ENCODE measurements at regions not wholly inside any gene's neighbourhood (a gene's known extent, or its start where the extent isn't known, plus 50 kb on each side); places are given as distances from the start of the nearest gene placed in this dataset.
A peak's percentile ranks its signal among the peaks of the same experiment; 100 is the strongest.
"Not testable (repeated sequence)": the region's sequence is repeated elsewhere in the genome, so short reads cannot be mapped to it uniquely, and the experiment has no call there.

DNA sequence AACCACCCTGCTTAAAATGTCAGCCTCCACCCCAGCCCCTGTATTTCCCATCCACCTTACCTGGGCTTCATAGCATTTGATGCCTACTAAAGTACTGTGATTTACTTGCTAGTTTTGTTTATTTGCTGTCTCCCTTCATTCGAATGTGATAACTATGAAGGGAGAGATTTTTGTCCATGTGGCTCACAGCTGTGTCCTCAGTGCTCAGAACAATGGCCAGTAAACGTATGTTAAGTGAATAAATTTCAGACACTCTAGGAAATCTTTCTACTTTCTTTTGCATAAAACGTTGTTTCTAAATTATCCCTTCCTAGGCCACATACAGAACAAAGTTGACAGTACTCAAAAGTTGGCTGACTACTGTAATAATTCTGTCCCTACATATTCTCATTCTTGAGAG lies 114.7 kb upstream of the OTUD4 start:
- no peak for DNase-seq

- no peak for DNase-seq
These were observed 113.3 kb upstream of the OTUD4 start for GRCh38 chr4:145293658-145294057.

DNA sequence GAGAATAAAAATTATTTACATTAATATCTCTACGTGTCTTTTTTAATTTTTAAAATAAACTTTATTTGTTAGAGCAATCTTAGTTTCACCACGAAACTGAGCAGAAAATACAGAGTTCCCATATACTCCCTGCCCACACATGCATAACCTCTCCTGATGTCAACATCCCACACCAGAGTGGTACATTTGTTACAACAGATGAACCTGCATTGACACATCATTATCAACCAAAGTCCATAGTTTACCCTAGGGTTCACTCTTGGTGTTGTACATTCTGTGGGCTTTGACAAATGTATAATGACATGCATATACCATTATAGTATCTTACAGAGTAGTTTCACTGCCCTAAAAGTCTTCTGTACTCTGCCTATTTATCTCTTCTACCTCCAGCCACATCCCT lies 110.6 kb upstream of the OTUD4 start:
- no peak for DNase-seq

DNA sequence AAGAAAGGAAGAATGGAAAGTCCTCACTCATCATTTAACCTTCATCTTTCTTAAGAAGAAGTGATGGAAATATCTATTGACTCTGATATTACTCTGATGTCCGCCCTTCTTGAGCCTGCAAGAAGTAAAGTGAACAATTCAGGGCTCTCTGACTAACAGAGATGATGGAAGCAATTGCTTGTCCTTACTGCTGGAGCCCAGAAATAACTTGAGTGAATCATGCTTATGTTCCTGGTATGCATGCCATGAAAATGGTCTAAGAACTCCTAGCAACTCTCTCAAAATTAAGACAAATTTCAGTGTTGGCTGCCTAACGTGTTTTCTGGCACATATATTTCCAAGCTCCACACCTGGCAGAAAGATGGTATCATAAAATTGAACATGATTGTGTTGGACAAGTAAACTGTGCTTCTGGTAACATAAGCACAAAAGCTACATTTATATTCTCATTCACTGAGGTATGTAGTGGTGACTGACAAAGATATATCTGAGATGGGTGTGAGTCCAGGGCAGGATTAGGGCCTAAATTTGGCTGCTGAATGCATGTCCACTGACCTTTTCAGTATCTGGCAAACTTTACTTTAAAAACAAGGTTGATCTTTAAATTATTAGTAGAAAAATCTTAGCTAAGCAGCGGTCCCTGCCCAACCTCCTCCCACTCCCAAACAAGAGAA lies 109.2 kb upstream of the OTUD4 start:
- no peak for DNase-seq

GRCh38 chr4:145287351-145287750 lies 107.0 kb upstream of the OTUD4 start:
- DNase-seq, result no peak

DNA sequence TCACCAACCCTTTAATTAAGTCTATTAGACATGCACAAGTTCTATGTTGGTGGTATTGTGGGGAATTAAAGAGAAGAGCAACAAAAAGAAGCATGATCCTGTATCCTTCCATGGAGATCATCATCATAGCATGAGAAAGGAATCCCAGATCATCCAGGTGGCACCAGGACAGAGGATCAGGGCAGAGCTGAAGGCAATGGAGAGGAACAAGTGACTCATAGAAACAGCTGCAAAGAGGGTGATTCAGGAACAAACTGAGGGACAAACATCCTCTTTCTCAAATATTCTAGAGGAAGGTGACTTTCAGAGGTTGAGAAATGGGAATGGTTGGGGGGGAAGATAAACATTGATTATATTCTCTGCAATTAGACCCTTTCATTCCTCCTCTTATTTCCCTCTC lies 105.5 kb upstream of the OTUD4 start:
- no peak for DNase-seq

- DNase-seq, result no peak
These were observed 103.5 kb upstream of the OTUD4 start for GRCh38 chr4:145283909-145284308.

GRCh38 chr4:145281951-145282350 lies 101.6 kb upstream of the OTUD4 start:
- no peak for DNase-seq

DNA sequence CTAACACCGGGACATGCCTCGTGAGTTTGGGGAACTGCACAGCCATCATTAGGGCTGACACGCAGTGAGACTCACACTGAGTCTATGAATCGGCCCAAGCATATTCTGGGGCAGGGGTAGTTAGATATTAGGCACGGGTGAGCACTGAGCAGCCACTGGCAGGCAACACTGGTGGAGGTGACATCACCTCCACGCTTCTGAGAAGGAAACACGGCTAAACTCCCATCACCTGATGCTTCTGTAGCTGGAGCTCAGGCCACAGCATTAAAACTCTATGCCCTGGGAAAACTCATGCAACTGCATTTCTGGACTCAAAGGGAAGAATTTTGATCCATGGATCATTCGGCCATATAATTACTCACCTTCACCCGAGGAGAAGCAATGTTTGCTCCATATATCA lies 100.8 kb upstream of the OTUD4 start:
- no peak for DNase-seq

GRCh38 chr4:145280541-145280940 lies 100.2 kb upstream of the OTUD4 start:
- no peak for DNase-seq

DNA sequence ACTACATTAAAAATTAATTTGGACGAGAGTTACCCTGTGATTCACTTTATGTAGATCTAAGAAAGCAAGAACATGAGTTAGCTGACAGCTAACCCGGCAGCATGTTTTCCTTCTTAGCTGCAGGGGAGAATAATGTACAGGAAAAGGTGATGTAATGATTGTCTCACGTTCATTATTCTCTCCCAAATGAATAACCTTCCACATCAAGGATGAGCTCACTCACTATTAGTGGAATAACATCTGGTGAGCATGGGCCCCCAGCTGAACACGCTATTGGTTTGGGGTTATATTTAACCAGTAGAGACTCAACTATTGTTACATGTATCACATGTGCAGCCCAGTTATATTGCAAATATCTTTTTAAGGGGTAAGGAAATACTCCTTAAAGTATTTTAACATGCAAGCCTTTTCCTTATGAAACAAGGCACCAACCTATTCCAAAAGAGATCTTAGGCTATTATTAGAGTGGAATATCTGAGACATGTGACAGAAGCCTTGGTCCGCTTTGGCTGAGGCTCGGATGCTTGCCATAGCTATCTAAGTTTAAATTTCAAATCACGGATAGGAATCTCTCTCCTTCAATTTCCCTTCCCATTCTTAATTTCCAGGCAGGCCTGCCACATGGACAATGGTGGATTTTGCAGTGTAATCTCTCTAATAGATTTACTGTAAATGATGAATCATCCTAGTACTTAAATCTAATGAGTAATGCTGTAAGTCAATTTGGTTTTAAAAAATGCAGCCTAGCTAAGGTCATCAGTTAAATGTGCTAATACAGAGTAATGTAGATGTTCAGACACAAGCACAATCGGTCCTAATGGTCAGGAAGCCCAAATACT lies 99.0 kb upstream of the OTUD4 start:
- no peak for DNase-seq

DNA sequence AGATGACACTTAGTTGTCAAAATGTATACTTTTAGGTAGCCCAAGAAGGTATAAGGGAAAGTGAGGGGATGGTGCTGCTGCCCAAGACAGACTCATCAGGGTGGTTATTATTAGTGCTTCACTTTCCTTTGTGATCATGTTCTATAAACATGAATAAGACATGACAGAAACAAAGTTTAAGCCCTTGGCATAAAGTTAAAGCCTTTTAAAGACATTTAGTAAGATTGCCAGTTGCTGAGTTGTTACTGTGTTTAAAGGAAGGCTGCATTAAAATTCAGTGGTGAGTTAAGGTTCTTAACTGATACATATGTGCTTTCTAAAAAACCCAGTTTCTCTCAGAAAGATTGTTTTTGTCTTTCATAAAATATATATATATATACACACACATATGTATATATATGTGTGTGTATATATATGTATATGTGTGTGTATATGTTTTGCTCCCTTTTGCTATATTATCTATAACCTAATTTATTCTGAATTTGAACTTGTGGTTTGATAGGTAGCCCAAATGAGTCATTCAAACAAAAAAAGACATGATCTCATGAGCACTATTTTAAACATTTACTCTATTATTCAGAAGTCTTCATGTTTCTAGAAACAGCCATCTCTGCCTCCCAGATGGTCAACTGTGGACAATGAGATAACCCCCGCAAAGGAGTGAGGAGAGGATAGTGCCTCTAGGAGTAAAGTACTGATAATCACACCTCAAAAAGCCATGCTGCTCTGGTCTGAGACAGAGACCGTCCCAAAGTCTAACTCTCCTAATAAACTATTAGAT lies 98.1 kb upstream of the OTUD4 start:
- DNase-seq, result no peak

GRCh38 chr4:145277011-145277410 lies 96.6 kb upstream of the OTUD4 start:
- no peak for DNase-seq

GRCh38 chr4:145276050-145276449 lies 95.7 kb upstream of the OTUD4 start:
- no peak for DNase-seq

DNA sequence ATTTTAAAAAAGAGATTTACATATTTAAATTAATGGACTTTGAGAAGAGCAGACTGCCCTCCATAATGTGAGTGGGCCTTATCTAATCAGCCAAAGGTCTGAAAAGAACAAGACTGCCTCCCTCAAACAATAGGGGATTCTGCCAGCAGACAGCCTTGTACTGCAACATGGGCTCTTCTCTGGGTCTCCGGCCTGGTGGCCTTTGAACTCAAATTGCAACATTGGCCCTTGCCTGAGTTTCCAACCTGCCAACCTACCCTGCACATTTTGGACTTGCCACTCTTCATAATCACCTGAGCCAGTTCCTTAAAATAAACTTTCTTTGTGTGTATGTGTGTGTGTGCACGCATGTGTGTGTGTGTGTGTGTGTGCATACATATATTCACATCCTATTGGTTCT lies 90.8 kb upstream of the OTUD4 start:
- DNase-seq, result no peak

- DNase-seq, result no peak
These were observed 86.5 kb upstream of the OTUD4 start for GRCh38 chr4:145266881-145267280.

- no peak for DNase-seq
These were observed 79.7 kb upstream of the OTUD4 start for GRCh38 chr4:145260091-145260490.

DNA sequence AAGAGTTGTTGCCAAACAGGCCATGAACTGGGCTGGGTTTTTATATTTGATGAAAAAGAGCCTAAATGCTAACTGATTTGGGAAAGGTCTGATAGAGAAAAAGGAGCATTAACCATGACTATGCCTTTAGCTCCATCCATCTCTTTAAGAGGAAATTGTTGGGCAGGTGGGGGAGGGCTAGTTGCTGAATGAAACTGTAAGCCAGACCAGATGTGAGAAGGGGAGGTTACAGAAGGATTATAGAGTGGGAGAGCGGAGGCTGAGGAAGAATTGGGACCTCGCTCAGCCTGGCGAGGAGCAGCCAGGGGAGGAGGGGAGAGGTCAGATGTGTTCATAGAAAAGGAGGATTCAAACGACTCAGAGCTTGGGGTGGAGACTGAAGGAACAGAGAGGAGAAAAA lies 74.9 kb upstream of the OTUD4 start:
- DNase-seq, result not testable (repeated sequence)

DNA sequence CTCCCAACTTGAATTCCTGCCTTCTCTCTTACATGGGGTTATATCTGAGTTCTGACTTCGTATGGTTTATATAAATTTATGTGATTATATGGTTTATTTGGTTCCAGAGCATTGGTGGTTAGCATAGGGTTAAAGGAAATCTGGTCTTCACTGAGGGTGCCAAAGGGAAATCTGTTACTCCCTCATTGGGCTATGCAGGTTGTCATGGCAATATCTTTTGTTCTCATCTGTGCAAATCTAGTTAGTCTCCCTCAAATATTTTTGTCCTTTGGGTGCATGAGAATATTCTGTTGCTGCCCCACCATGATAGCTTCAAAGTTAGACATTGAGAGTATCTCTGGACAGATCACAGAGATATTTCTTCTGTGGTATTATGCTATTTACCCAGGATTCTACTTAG lies 71.8 kb upstream of the OTUD4 start:
- no peak for DNase-seq

GRCh38 chr4:145251391-145251790 lies 71.0 kb upstream of the OTUD4 start:
- no peak for DNase-seq

DNA sequence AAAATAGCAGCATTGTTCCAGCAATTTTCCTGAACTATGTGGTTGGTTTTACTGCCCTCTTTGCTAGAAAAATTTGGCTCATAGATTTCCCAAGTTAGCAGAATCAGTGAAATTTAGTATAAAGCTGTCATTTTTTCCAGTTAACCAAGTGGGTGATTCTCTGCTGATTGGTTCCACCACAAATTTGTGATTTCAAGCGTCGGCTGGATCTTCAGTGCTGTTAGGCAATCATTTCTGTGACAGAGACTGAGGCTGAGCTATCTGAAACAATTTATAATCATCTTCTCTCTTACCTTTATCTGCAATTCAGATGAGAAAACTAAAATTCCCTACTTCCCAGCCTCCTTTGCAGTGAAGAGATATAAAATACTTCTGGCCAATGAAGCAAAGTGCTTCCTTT lies 68.6 kb upstream of the OTUD4 start:
- DNase-seq, result no peak

GRCh38 chr4:145248502-145248901 lies 68.1 kb upstream of the OTUD4 start:
- DNase-seq, result no peak

DNA sequence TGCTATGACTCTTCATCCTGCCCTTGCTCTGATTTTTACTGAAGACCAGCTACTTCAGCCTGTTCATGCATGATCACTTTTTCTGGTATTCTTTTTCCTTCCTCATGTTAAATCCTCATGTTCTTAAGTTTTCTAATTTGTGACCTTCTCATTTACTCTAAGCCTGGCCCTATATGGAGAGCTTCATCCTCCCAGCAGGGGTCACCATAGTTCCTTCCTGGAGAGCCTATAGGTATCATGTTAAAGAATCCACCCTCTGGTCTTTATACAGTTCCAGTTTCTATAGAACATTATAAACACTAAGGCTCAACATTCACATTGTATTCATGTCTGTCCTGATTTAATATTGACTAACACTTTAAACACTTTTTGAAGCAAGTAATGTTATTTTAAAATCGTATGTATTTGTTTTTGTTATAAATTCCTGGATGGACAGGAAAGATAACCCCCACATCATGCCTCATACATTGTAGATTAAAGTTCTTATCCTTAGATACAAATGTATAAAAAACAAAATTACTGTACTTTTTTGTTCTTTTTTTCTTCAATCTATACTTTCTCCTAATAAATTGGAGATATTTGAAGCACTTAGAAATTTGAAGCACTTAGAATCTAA lies 53.8 kb upstream of the OTUD4 start:
- peak; percentile 32 for DNase-seq

All from effector CD8-positive, alpha-beta T cell (primary cell).